GM12878 (cell line): ENCODE measurements at regions not wholly inside any gene's neighbourhood (a gene's known extent, or its start where the extent isn't known, plus 50 kb on each side); places are given as distances from the start of the nearest gene placed in this dataset.

Experiments
- YY1 ChIP-seq: IDR thresholded peaks from 2 replicates; pipeline ENCODE4 v1.6.1; 2011; ENCODE audit warnings: low read depth, mild to moderate bottlenecking, low read length
- TF ChIP-seq, protein P1 (sequence below), 3 experiments: IDR thresholded peaks in 2 of 3; conservative IDR thresholded peaks in 1 of 3; 2 replicates each; pipeline ENCODE4 v1.5.1; 2011; ENCODE audit warnings: low read depth in 3 of 3, low read length in 3 of 3, mild to moderate bottlenecking in 3 of 3, control low read depth in 2 of 3, moderate library complexity in 2 of 3, inconsistent platforms in 1 of 3, mixed read lengths in 1 of 3; ENCODE audit not compliant: control insufficient read depth in 2 of 3, insufficient read depth in 1 of 3; ENCODE audit errors: extremely low read depth in 1 of 3

DNA sequence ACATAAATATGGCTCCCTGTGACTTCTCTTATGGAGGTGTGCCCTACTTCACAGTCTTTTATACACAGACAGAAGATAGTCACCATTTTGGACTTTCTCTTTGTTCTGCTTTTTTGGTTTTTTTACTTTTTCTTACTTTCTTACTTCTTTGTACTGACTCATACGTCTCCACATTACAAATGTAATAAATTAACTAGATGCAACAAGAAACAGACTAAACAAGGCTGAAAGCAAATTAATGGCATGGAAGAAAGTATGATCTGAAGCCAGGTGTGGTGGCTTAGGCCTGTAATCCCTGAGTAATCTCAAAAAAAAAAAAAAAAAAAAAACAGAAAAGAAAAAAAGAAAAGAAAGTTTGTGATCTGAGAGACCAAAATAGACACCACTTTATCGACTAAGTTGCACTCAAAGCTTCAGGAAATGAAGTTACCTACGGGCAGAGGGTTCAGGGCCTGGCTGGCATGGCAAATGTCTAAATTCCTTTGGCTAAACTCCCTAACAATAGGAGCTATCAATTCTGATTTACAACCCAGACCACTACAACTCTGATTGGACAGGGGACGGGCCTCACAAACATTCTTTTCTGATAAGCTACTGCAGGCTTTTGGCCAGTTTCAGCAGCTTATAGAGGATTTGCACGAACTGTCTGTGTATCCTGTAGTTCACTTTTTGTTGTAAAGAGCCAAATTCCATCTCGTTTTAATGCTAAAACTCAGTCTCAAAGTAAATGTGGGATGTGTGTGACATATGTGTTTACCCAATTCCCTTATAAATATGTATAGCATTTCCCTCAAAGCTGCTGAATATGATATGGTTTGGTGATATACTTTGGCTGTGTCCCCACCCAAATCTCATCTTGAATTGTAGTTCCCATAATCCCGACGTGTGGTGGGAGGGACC, 129.1 kb downstream of the SEPTIN14 start:
- no peak for TF ChIP-seq YY1
- TF ChIP-seq, protein P1, sequence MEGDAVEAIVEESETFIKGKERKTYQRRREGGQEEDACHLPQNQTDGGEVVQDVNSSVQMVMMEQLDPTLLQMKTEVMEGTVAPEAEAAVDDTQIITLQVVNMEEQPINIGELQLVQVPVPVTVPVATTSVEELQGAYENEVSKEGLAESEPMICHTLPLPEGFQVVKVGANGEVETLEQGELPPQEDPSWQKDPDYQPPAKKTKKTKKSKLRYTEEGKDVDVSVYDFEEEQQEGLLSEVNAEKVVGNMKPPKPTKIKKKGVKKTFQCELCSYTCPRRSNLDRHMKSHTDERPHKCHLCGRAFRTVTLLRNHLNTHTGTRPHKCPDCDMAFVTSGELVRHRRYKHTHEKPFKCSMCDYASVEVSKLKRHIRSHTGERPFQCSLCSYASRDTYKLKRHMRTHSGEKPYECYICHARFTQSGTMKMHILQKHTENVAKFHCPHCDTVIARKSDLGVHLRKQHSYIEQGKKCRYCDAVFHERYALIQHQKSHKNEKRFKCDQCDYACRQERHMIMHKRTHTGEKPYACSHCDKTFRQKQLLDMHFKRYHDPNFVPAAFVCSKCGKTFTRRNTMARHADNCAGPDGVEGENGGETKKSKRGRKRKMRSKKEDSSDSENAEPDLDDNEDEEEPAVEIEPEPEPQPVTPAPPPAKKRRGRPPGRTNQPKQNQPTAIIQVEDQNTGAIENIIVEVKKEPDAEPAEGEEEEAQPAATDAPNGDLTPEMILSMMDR (IDR thresholded peaks at IDR 0.05 in 2 of 3, conservative IDR thresholded peaks at IDR 0.05 in 1 of 3; ENCODE audit: control insufficient read depth in 2 of 3, extremely low read depth in 1 of 3, insufficient read depth in 1 of 3, low read depth in 3 of 3, low read length in 3 of 3), result no peak
